ENCODE measurements at regions not wholly inside any gene's neighbourhood (a gene's known extent, or its start where the extent isn't known, plus 50 kb on each side); places are given as distances from the start of the nearest gene placed in this dataset.

- TF ChIP-seq CTCF (IDR thresholded peaks at IDR 0.05) (no peak), POLR2A (IDR thresholded peaks at IDR 0.05) (no peak)
These were observed 223.1 kb upstream of the B3GAT1 start for GRCh38 chr11:134634897-134635831.

Data from right lobe of liver (tissue), 4 donors.